ENCODE measurements at regions not wholly inside any gene's neighbourhood (a gene's known extent, or its start where the extent isn't known, plus 50 kb on each side); places are given as distances from the start of the nearest gene placed in this dataset.

DNA sequence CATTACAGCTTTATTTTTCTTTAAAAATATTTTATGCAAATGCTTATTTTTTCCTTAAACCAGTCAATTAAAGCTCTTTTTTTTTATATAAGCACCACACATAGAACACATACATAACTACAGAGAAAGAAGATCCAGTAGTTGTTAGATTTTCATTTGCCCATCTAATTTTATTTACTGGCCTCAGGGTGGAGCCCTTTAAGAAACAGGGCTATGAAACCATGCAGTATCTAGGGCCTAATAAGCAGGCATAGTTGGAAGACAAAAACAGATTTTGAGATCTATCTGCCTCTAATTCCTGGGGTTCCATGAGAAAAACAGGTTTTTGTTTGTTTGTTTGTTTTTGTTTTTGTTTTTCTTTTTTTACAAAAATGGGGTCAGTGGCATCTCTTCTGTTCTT lies 120.6 kb downstream of the BCHE start:
- no peak overlapping the region for H3K4me3 ChIP-seq
- H3K9me3 ChIP-seq: peaks cover 0 to 39% (median 0%) of the 10 kb centered on the region in 11 donors
- TF ChIP-seq, protein P1, sequence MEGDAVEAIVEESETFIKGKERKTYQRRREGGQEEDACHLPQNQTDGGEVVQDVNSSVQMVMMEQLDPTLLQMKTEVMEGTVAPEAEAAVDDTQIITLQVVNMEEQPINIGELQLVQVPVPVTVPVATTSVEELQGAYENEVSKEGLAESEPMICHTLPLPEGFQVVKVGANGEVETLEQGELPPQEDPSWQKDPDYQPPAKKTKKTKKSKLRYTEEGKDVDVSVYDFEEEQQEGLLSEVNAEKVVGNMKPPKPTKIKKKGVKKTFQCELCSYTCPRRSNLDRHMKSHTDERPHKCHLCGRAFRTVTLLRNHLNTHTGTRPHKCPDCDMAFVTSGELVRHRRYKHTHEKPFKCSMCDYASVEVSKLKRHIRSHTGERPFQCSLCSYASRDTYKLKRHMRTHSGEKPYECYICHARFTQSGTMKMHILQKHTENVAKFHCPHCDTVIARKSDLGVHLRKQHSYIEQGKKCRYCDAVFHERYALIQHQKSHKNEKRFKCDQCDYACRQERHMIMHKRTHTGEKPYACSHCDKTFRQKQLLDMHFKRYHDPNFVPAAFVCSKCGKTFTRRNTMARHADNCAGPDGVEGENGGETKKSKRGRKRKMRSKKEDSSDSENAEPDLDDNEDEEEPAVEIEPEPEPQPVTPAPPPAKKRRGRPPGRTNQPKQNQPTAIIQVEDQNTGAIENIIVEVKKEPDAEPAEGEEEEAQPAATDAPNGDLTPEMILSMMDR (IDR thresholded peaks at IDR 0.05): no peak
- no peaks in the 10 kb centered on the region for H3K27me3 ChIP-seq
- H3K36me3 ChIP-seq: no peaks in the 10 kb centered on the region
- intact Hi-C loops (cut with DNase I): loop anchor here in 1 of 10 donors (2.0 kb wide), 1 partner anchor 16 kb away; no protein-coding TSS in a partner anchor
- H3K4me1 ChIP-seq: no peaks in the 10 kb centered on the region
- no peak for ATAC-seq
- no peak for DNase-seq
- H3K27ac ChIP-seq: no peak overlapping the region

DNA sequence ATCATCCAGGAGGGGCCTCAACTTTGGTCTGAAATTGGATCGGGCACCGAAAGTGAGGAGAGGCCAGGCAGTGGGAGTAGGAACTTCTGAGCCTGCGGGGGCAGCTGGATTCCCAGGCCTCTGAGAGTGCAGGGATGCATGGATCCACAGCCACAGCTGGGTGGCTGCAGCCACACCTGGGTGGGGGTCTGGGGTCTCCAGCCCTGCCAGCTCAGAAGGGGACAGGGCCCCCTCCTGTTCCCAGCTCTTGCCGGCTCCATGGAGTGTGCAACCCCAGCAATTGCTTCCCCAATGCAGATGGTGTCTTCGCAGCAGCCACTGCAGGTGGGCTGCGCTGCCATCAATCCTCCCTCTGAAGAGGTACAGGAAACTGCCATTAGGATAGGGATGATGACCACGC lies 123.7 kb downstream of the BCHE start:
- no peak overlapping the region for H3K4me3 ChIP-seq
- intact Hi-C loops (cut with DNase I): no loop called here
- ATAC-seq (no peak), DNase-seq (no peak)
- TF ChIP-seq, protein P1 (IDR thresholded peaks at IDR 0.05): no peak
- H3K27me3 ChIP-seq: no peaks in the 10 kb centered on the region
- no peak overlapping the region for H3K27ac ChIP-seq
- 92 to 93% methylated on average over 7 of the region's 7 CpGs for WGBS, 2 donors
- H3K36me3 ChIP-seq: no peaks in the 10 kb centered on the region
- H3K4me1 ChIP-seq: no peaks in the 10 kb centered on the region
- peaks cover 0 to 19% (median 0%) of the 10 kb centered on the region in 11 donors for H3K9me3 ChIP-seq

DNA sequence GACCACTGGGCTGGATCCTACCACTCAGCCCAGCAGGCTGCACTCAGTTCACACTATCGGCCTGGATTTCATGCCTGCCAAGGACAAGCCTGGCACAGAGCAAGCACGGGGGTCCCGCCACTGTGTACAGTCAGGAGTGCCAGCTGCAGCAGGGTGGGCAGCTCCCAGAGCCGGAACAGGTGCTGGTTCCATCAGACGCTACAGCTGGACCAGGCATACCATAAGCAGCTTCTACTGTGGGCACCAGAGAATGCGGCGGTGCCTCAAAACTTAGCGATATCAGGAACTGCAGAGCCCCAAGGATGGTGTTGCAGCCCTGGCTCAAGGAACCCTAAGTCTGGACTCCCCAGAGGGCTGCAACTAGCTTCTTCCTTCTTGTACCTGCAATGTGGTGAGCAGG lies 124.8 kb downstream of the BCHE start:
- H3K27me3 ChIP-seq: no peaks in the 10 kb centered on the region
- H3K36me3 ChIP-seq: no peaks in the 10 kb centered on the region
- H3K9me3 ChIP-seq: peaks cover 0 to 13% (median 0%) of the 10 kb centered on the region in 11 donors
- ATAC-seq (peak in 1 of 8 donors; percentile 44), DNase-seq (no peak)
- no peak overlapping the region for H3K4me3 ChIP-seq
- intact Hi-C loops (cut with DNase I): no loop called here
- no peak overlapping the region for H3K27ac ChIP-seq
- 88 to 94% methylated on average over 8 of the region's 8 CpGs for WGBS, 2 donors
- H3K4me1 ChIP-seq: no peaks in the 10 kb centered on the region
- TF ChIP-seq, protein P1 (IDR thresholded peaks at IDR 0.05): no peak

DNA sequence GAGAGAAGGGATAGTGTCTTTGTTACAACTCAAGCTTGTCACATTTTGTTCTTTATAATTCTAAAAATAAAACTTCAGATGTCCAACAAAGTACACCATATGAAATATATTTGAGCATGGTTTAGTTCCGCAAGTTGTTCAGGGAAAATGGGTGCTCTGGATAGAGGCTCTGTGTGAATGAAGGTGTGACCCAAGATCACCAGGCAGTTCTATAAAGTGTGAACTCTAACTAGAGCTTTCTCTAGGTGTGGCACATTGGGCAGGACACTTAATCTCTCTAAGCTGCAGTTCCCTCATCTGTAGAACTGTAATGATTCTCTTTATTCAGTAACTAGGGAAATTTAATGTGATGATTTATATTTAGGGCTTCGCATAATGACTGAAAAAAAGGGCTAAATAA lies 139.3 kb downstream of the BCHE start:
- ATAC-seq (no peak), DNase-seq (no peak)
- Histone ChIP-seq H3K9me3 (peaks cover 0 to 5% (median 0%) of the 10 kb centered on the region in 11 donors), H3K4me3 (no peak overlapping the region), H3K27ac (no peak overlapping the region), H3K4me1 (no peaks in the 10 kb centered on the region), H3K27me3 (no peaks in the 10 kb centered on the region), H3K36me3 (no peaks in the 10 kb centered on the region)
- WGBS, 2 donors: 90 to 92% methylated on average over 2 of the region's 2 CpGs
- intact Hi-C loops (cut with DNase I): no loop called here
- TF ChIP-seq, protein P1 (IDR thresholded peaks at IDR 0.05): no peak
